Chondrocyte (in vitro differentiated cells): ENCODE measurements at regions not wholly inside any gene's neighbourhood (a gene's known extent, or its start where the extent isn't known, plus 50 kb on each side); places are given as distances from the start of the nearest gene placed in this dataset.

Experiments used
- DNase-seq: peaks from one replicate; pipeline ENCODE4 v3.0.0; 2021; ENCODE audit warnings: mixed read lengths, low spot score
- H3K27ac Mint-ChIP-seq: one replicate; pipeline ENCODE4 v1.8.0; 2021; ENCODE audit warnings: mild to moderate bottlenecking, moderate library complexity, mixed read lengths; ENCODE audit not compliant: unreplicated experiment
- H3K27me3 Mint-ChIP-seq: 2 replicates; pipeline ENCODE4 v1.8.0; 2021; ENCODE audit warnings: low read depth, mixed read lengths
- H3K36me3 Mint-ChIP-seq: 2 replicates; pipeline ENCODE4 v1.8.0; 2021; ENCODE audit warnings: low read depth, mixed read lengths
- H3K4me1 Mint-ChIP-seq: 2 replicates; pipeline ENCODE4 v1.8.0; 2021; ENCODE audit warnings: low read depth, mild to moderate bottlenecking, mixed read lengths
- H3K4me3 Mint-ChIP-seq: one replicate; pipeline ENCODE4 v1.8.0; 2021; ENCODE audit warnings: mild to moderate bottlenecking, moderate library complexity, mixed read lengths; ENCODE audit not compliant: unreplicated experiment
- H3K9me3 Mint-ChIP-seq: 2 replicates; pipeline ENCODE4 v1.8.0; 2021; ENCODE audit warnings: low read depth, mixed read lengths
- CTCF ChIP-seq: fragments of 200-600 bp; sonication (generic); IDR thresholded peaks from 2 replicates; pipeline ENCODE4 v1.5.0; 2021; ENCODE audit warnings: antibody characterized with exemption, mild to moderate bottlenecking, moderate library complexity

GRCh38 chrX:16517039-16517605 lies 132.8 kb upstream of the S100G start:
- no peaks in the 10 kb centered on the region for H3K27me3 Mint-ChIP-seq

GRCh38 chrX:16518131-16518530 lies 131.8 kb upstream of the S100G start:
- no peak for DNase-seq
- H3K36me3 Mint-ChIP-seq, result peaks cover 6% of the 10 kb centered on the region
- no peak overlapping the region for H3K27ac Mint-ChIP-seq
- TF ChIP-seq CTCF, result no peak
- no peaks in the 10 kb centered on the region for H3K4me1 Mint-ChIP-seq
- H3K9me3 Mint-ChIP-seq, result peaks cover 6% of the 10 kb centered on the region
- no peaks in the 10 kb centered on the region for H3K27me3 Mint-ChIP-seq
- no peak overlapping the region for H3K4me3 Mint-ChIP-seq

More at GRCh38 chrX:16517039-16517605, 132.8 kb upstream of the S100G start:
- TF ChIP-seq CTCF, result no peak
- Mint-ChIP-seq H3K27ac (no peak overlapping the region), H3K9me3 (peaks cover 6% of the 10 kb centered on the region), H3K36me3 (peaks cover 6% of the 10 kb centered on the region), H3K4me3 (no peak overlapping the region), H3K4me1 (peaks cover 2% of the 10 kb centered on the region)
- no peak for DNase-seq

GRCh38 chrX:16524316-16524715 lies 125.6 kb upstream of the S100G start:
- Mint-ChIP-seq H3K9me3 (peaks cover 13% of the 10 kb centered on the region), H3K27me3 (no peaks in the 10 kb centered on the region), H3K36me3 (peaks cover 2% of the 10 kb centered on the region), H3K4me1 (no peaks in the 10 kb centered on the region), H3K27ac (no peak overlapping the region), H3K4me3 (no peak overlapping the region)
- no peak for DNase-seq
- TF ChIP-seq CTCF, result no peak

- Mint-ChIP-seq H3K27me3 (no peaks in the 10 kb centered on the region), H3K9me3 (peaks cover 12% of the 10 kb centered on the region), H3K27ac (no peak overlapping the region), H3K4me3 (no peak overlapping the region), H3K4me1 (no peaks in the 10 kb centered on the region), H3K36me3 (peaks cover 1% of the 10 kb centered on the region)
- no peak for DNase-seq
- no peak for TF ChIP-seq CTCF
These were observed 124.0 kb upstream of the S100G start for GRCh38 chrX:16526003-16526402.

- DNase-seq, result no peak
These were observed 121.3 kb upstream of the S100G start for GRCh38 chrX:16528620-16529019.

More at GRCh38 chrX:16528620-16529019, 121.3 kb upstream of the S100G start:
- peaks cover 1% of the 10 kb centered on the region for H3K36me3 Mint-ChIP-seq
- H3K9me3 Mint-ChIP-seq, result peaks cover 10% of the 10 kb centered on the region
- H3K4me1 Mint-ChIP-seq, result no peaks in the 10 kb centered on the region
- no peaks in the 10 kb centered on the region for H3K27me3 Mint-ChIP-seq
- no peak overlapping the region for H3K27ac Mint-ChIP-seq
- H3K4me3 Mint-ChIP-seq, result no peak overlapping the region
- TF ChIP-seq CTCF, result no peak
